Skeletal muscle cell (primary cell): ENCODE measurements at regions not wholly inside any gene's neighbourhood (a gene's known extent, or its start where the extent isn't known, plus 50 kb on each side); places are given as distances from the start of the nearest gene placed in this dataset.
A peak's percentile ranks its signal among the peaks of the same experiment; 100 is the strongest.
"Not testable (repeated sequence)": the region's sequence is repeated elsewhere in the genome, so short reads cannot be mapped to it uniquely, and the experiment has no call there.

Experiments
- DNase-seq: peaks from one replicate; pipeline ENCODE4 v3.0.0-alpha.2; 2010; ENCODE audit warnings: low read depth
- H3K4me3 ChIP-seq: 2 replicates; pipeline ENCODE4 v1.5.1; 2011; ENCODE audit warnings: low read depth, mild to moderate bottlenecking, control low read depth, low read length, moderate library complexity

DNA sequence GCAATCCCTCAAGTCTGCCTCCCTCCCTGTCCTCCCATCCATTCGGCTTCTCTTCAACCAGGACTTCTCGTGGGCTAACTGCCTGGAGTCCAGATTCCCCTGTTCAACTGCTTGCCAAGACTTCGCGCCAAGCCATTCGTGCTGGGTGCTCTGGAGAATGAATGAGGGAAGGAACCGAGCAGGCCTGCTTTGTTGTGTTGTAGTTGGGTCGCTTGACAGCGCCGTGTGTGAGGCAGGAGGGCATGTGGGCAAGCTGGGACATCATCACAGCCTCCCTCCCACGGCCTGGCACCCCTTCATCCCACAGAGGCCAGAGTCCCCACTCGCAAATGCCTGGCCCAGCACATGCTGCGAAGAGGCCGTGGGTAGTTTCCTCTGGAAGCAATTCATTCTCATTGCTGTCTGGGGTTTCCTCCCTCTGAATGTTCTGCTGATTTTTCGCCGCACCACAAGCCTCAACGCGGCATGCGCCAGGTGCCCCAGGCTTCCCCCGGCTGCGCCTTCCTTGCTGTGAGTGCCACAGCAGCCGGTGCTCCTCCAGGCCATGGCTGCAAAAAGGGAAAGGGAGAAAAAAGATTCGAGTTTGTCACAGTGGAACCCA, 336.0 kb downstream of the QKI start:
- H3K4me3 ChIP-seq = no peak overlapping the region
- DNase-seq = no peak

- H3K4me3 ChIP-seq = no peak overlapping the region
- DNase-seq = no peak
Observed at GRCh38 chr6:163748886-163749285, 334.4 kb downstream of the QKI start.

DNA sequence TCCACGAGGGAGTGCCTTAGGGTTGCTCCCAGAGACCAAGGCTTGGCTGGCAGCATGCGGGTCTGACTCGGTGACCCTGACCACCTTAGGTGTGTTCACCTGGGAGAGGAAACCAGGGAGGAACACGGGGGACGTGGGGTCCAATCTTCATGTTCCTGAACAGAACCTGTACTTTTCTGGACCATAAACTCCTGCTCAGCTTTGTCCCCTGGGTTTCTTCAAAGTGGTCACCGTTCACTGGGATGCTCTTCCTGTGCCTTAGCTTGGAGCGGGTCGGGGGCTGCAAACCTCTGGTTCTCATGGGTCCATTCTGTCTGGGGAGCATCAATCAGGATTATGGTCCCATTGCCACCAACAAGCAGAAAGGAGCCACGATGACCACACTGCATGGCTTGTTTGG, 333.5 kb downstream of the QKI start:
- no peak for DNase-seq
- H3K4me3 ChIP-seq = no peak overlapping the region

GRCh38 chr6:163747058-163747457, 332.5 kb downstream of the QKI start:
- DNase-seq, H3K4me3 ChIP-seq: not testable (repeated sequence)

DNA sequence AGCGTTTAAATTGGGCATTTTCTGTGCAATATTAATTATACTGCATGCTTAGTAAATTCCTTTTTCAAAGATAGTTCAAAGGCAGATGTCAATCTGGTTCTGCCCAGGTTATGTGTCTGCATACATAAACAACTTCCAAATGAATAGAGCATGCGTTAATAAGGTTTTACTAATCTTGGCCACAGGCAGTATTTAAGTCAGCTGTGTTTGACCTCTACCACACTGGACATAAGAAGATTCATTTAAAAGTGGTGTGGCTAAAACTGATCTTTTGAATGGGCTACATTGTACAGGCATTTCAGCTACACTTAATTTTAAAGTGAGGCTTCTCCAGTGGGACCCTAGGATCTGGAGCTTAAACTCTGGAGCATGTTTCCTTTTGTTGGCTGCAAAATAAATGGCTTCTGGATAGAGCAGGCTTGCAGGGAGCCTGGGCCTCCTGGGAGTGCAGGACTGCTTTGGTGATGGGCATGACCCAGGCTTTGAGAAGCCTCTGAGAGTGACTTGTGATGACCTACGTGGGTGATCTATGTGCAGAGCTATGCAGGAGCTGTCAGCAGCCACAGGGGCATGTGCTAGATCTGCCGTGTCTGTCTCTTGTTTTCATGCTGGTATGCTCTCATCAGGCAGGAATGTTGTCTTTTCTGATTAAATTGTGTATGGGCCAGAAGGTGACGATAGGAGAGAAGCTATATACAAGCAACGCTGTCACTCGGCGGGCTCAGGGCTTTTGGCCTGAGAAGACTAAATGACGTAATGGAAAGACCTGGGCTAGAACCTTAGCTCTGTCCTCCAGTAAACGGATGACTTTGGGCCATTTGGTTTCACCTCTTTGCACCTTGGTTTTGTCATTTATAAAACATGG, 331.2 kb downstream of the QKI start:
- peak; percentile 75 for DNase-seq
- H3K4me3 ChIP-seq = no peak overlapping the region

- H3K4me3 ChIP-seq = no peak overlapping the region
- DNase-seq = no peak
Observed at GRCh38 chr6:163744256-163744925, 329.9 kb downstream of the QKI start.

DNA sequence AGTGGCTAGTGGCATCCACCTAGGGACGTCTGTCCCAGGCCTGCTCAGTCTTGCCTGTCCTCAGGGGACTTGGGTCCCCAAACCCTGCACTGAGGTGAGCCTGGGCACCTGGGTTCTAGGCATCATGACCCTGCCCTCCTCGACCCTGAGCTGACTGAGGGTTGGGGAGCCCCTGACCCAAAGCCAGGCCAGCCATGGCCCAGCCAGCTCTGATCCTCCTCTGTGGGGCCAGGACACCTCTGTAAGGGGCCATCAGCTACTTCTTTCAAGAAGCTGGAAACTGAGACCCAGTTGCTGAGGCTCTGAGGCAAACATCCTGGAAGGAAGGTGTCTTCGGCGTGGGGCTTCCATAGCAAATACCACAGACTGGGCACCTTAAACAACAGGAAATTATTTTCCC, 329.3 kb downstream of the QKI start:
- no peak overlapping the region for H3K4me3 ChIP-seq
- no peak for DNase-seq

- DNase-seq = no peak
- H3K4me3 ChIP-seq = no peak overlapping the region
Observed at GRCh38 chr6:163741743-163742363, 327.3 kb downstream of the QKI start.

- no peak overlapping the region for H3K4me3 ChIP-seq
- no peak for DNase-seq
Observed at GRCh38 chr6:163741342-163741741, 326.8 kb downstream of the QKI start.

DNA sequence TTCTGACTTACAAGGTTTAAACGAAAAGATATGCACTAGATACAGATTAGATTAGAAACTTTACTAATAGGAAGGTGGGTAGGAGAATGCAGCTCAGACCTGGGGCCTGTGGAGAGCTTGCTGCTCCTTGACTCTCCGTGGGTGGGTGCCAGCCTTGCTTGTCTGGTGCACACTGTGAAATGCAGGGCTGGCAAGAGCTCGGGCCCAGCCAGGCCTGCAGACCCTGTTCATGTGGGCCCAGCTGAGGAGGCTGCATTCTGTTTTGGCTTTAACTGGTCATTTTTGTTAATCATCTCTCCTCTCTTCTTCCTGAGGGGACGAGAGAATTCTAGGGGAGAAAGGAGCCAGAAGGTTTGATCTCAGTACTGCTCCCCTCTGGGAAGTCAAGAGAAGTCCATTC, 325.4 kb downstream of the QKI start:
- DNase-seq = no peak

GRCh38 chr6:163739408-163739725, 324.8 kb downstream of the QKI start:
- no peak for DNase-seq

More for the DNA sequence above, 325.4 kb downstream of the QKI start:
- no peak overlapping the region for H3K4me3 ChIP-seq

GRCh38 chr6:163738725-163739407, 324.3 kb downstream of the QKI start:
- DNase-seq = no peak
- no peak overlapping the region for H3K4me3 ChIP-seq

More at GRCh38 chr6:163739408-163739725, 324.8 kb downstream of the QKI start:
- H3K4me3 ChIP-seq = no peak overlapping the region

GRCh38 chr6:163738304-163738703, 323.8 kb downstream of the QKI start:
- no peak overlapping the region for H3K4me3 ChIP-seq
- DNase-seq = no peak

GRCh38 chr6:163735076-163735475, 320.6 kb downstream of the QKI start:
- no peak for DNase-seq
- no peak overlapping the region for H3K4me3 ChIP-seq

GRCh38 chr6:163733061-163733460, 318.5 kb downstream of the QKI start:
- no peak overlapping the region for H3K4me3 ChIP-seq
- no peak for DNase-seq

GRCh38 chr6:163732479-163732878, 318.0 kb downstream of the QKI start:
- H3K4me3 ChIP-seq = no peak overlapping the region
- DNase-seq = no peak

- not testable (repeated sequence) for DNase-seq
Observed at GRCh38 chr6:163732014-163732351, 317.5 kb downstream of the QKI start.

GRCh38 chr6:163731215-163732013, 316.9 kb downstream of the QKI start:
- no peak overlapping the region for H3K4me3 ChIP-seq
- DNase-seq = no peak

More at GRCh38 chr6:163732014-163732351, 317.5 kb downstream of the QKI start:
- not testable (repeated sequence) for H3K4me3 ChIP-seq
